GM12874 (cell line): ENCODE measurements at regions not wholly inside any gene's neighbourhood (a gene's known extent, or its start where the extent isn't known, plus 50 kb on each side); places are given as distances from the start of the nearest gene placed in this dataset.

Experiments used
- CTCF ChIP-seq: IDR thresholded peaks from 2 replicates; pipeline ENCODE4 v1.5.1; 2011; ENCODE audit warnings: low read depth, mild to moderate bottlenecking, control low read depth, low read length, moderate library complexity; ENCODE audit not compliant: insufficient read depth

- TF ChIP-seq CTCF, result no peak
Observed at GRCh38 chr6:88376768-88377387, 210.7 kb upstream of the CNR1 start.

- TF ChIP-seq CTCF, result no peak
Observed at GRCh38 chr6:88376197-88376596, 210.1 kb upstream of the CNR1 start.

GRCh38 chr6:88374553-88374952, 208.4 kb upstream of the CNR1 start:
- TF ChIP-seq CTCF, result no peak

GRCh38 chr6:88371480-88371879, 205.3 kb upstream of the CNR1 start:
- no peak for TF ChIP-seq CTCF

- no peak for TF ChIP-seq CTCF
Observed at GRCh38 chr6:88370127-88370710, 204.1 kb upstream of the CNR1 start.

GRCh38 chr6:88369262-88369661, 203.1 kb upstream of the CNR1 start:
- no peak for TF ChIP-seq CTCF

GRCh38 chr6:88368071-88368787, 202.1 kb upstream of the CNR1 start:
- no peak for TF ChIP-seq CTCF
